A673 (cell line): ENCODE measurements at regions not wholly inside any gene's neighbourhood (a gene's known extent, or its start where the extent isn't known, plus 50 kb on each side); places are given as distances from the start of the nearest gene placed in this dataset.

Experiments
- EZH2 ChIP-seq: fragments of 200-600 bp; sonication (generic); IDR thresholded peaks from 2 replicates; pipeline ENCODE4 v1.6.1; 2017; ENCODE audit warnings: borderline replicate concordance, low read depth, mild to moderate bottlenecking, mixed read lengths, antibody characterized with exemption, low read length; ENCODE audit not compliant: poor library complexity, severe bottlenecking
- TF ChIP-seq, protein P1 (sequence below): fragments of 300-800, 200-600 bp; sonication (generic); conservative IDR thresholded peaks from 2 replicates; pipeline ENCODE4 v1.5.1; 2017; ENCODE audit warnings: low read depth, mild to moderate bottlenecking, antibody characterized with exemption, low read length, moderate library complexity, mixed read lengths

DNA sequence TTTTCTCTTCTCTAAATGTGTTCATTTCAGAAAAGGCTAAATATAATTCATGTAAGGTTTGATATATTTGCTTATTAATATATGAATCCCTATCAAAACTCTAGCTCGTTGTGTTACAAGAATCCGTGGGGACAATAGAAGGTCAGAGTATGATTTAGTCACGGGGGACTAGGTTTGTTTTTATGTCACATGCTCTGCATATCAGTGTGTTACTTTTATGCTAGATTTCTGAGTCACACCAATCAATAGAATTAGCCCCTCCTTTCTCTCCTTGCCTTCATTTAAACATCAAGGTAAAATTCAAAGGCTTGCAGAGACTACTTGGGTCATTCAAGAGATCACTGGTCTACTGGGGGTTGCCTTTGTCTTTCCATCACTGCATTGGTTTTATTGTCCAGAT is 636.1 kb downstream of the NR2F2 start:
- TF ChIP-seq, protein P1, sequence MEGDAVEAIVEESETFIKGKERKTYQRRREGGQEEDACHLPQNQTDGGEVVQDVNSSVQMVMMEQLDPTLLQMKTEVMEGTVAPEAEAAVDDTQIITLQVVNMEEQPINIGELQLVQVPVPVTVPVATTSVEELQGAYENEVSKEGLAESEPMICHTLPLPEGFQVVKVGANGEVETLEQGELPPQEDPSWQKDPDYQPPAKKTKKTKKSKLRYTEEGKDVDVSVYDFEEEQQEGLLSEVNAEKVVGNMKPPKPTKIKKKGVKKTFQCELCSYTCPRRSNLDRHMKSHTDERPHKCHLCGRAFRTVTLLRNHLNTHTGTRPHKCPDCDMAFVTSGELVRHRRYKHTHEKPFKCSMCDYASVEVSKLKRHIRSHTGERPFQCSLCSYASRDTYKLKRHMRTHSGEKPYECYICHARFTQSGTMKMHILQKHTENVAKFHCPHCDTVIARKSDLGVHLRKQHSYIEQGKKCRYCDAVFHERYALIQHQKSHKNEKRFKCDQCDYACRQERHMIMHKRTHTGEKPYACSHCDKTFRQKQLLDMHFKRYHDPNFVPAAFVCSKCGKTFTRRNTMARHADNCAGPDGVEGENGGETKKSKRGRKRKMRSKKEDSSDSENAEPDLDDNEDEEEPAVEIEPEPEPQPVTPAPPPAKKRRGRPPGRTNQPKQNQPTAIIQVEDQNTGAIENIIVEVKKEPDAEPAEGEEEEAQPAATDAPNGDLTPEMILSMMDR, result no peak
- TF ChIP-seq EZH2, result no peak
